Loucy (cell line): ENCODE measurements at regions not wholly inside any gene's neighbourhood (a gene's known extent, or its start where the extent isn't known, plus 50 kb on each side); places are given as distances from the start of the nearest gene placed in this dataset.

Experiments
- EZH2phosphoT487 ChIP-seq: fragments of 200-600 bp; IDR thresholded peaks from 2 replicates; pipeline ENCODE4 v1.6.1; 2018; ENCODE audit warnings: antibody characterized with exemption, mild to moderate bottlenecking, moderate library complexity, borderline replicate concordance
- TF ChIP-seq, protein P1 (sequence below): fragments of 200-600 bp; sonication (generic); conservative IDR thresholded peaks from 2 replicates; pipeline ENCODE4 v1.5.1; 2014; ENCODE audit warnings: mild to moderate bottlenecking, antibody characterized with exemption, low read length

DNA sequence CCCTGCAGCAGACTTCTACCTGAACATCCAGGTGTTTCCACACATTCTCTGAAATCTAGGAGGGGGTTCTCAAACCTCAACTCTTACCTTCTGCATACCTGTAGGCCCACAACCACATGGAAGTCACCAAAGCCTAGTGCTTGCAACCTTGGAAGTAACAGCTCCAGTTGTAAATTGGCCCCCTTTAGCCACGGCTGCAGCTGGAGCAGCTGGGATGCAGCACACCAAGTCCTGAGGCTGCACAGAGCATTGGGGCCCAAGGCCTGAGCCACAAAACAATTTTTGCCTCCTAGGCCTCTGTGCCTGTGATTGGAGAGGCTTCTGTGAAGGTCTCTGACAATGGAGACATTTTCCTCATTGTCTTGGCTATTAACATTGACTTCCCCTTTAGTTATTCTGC lies 772.4 kb upstream of the INTU start:
- TF ChIP-seq, protein P1, sequence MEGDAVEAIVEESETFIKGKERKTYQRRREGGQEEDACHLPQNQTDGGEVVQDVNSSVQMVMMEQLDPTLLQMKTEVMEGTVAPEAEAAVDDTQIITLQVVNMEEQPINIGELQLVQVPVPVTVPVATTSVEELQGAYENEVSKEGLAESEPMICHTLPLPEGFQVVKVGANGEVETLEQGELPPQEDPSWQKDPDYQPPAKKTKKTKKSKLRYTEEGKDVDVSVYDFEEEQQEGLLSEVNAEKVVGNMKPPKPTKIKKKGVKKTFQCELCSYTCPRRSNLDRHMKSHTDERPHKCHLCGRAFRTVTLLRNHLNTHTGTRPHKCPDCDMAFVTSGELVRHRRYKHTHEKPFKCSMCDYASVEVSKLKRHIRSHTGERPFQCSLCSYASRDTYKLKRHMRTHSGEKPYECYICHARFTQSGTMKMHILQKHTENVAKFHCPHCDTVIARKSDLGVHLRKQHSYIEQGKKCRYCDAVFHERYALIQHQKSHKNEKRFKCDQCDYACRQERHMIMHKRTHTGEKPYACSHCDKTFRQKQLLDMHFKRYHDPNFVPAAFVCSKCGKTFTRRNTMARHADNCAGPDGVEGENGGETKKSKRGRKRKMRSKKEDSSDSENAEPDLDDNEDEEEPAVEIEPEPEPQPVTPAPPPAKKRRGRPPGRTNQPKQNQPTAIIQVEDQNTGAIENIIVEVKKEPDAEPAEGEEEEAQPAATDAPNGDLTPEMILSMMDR = no peak
- no peak for TF ChIP-seq EZH2phosphoT487
